Smooth muscle cell (in vitro differentiated cells): ENCODE measurements at regions not wholly inside any gene's neighbourhood (a gene's known extent, or its start where the extent isn't known, plus 50 kb on each side); places are given as distances from the start of the nearest gene placed in this dataset.

Source experiments
- DNase-seq: peaks from one replicate; lab custom pipeline; 2025; ENCODE audit not compliant: unreplicated experiment; lab: John Stamatoyannopoulos, UW
- H2AFZ ChIP-seq: fragments of 200-600 bp; sonication (generic); 2 replicates; pipeline ENCODE4 v1.6.0; 2016; ENCODE audit warnings: antibody characterized with exemption, low read depth, mild to moderate bottlenecking
- H3F3A ChIP-seq: fragments of 200-600 bp; sonication (generic); 2 replicates; pipeline ENCODE4 v1.6.0; 2017; ENCODE audit warnings: antibody characterized with exemption, low read depth
- H3K27ac ChIP-seq: fragments of 200-600 bp; sonication (generic); 2 replicates; pipeline ENCODE4 v1.5.1; 2016; ENCODE audit warnings: low read depth, mild to moderate bottlenecking
- H3K27me3 ChIP-seq: fragments of 200-600 bp; sonication (generic); 2 replicates; pipeline ENCODE4 v1.6.1; 2016; ENCODE audit warnings: low read depth, mild to moderate bottlenecking
- H3K36me3 ChIP-seq: fragments of 200-600 bp; sonication (generic); 2 replicates; pipeline ENCODE4 v1.5.1; 2016; ENCODE audit warnings: low read depth
- H3K4me1 ChIP-seq: fragments of 200-600 bp; sonication (generic); 2 replicates; pipeline ENCODE4 v1.5.1; 2016; ENCODE audit warnings: low read depth
- H3K4me2 ChIP-seq: fragments of 200-600 bp; sonication (generic); 2 replicates; pipeline ENCODE4 v1.6.0; 2016; ENCODE audit warnings: mild to moderate bottlenecking
- H3K4me3 ChIP-seq: fragments of 200-600 bp; sonication (generic); 2 replicates; pipeline ENCODE4 v1.5.1; 2016; ENCODE audit warnings: mild to moderate bottlenecking
- H3K79me2 ChIP-seq: fragments of 200-600 bp; sonication (generic); 2 replicates; pipeline ENCODE4 v1.6.0; 2016; ENCODE audit warnings: low read depth, mild to moderate bottlenecking
- H3K9ac ChIP-seq: fragments of 200-600 bp; sonication (generic); 2 replicates; pipeline ENCODE4 v1.6.0; 2016; ENCODE audit warnings: low read depth
- H3K9me3 ChIP-seq: fragments of 200-600 bp; sonication (generic); replicated peaks from 2 replicates; pipeline ENCODE4 v1.5.1; 2016; ENCODE audit warnings: low read depth
- H4K20me1 ChIP-seq: fragments of 200-600 bp; sonication (generic); 2 replicates; pipeline ENCODE4 v1.6.0; 2016; ENCODE audit warnings: low read depth
- WGBS: methylation state at CpG from one replicate; pipeline ENCODE4 v1.1.7; 2016; ENCODE audit warnings: low lambda C conversion rate; 5-methylcytosine and 5-hydroxymethylcytosine counted together
- TF ChIP-seq, protein P1 (sequence below): fragments of 200-600 bp; sonication (generic); IDR thresholded peaks from 2 replicates; pipeline ENCODE4 v1.5.1; 2017; ENCODE audit warnings: borderline replicate concordance, mild to moderate bottlenecking, antibody characterized with exemption; ENCODE audit not compliant: insufficient read depth, poor library complexity, severe bottlenecking

DNA sequence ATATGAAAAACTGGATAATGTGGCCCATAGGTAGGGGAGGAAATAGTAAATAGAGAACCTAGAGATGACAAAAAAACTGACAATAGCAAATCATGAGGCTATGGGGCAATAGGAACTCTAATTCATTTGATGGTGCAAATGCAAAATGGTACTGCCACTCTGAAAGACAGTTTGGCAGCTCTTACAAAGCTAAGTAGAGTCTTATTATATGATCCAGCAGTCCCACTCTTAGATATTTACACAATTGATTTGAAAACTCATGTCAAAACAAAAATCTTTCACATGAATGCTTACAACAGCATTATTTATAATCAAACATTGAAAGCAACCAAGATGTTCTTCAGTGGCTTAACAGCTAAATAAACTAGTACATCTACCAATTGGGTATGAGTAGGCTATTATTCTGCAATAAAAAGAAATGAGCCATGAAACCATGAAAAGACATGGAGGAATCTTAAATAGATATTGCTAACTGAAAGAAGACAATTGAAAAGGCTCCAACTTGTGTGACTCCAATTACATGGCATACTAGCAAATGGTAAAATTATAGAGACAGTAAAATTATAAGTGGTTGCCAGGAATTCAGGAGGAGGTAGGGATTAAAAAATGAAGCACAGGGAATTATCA lies 321.8 kb upstream of the STAC start:
- H3K9me3 ChIP-seq, result no peaks in the 10 kb centered on the region
- H3K36me3 ChIP-seq, result no peaks in the 10 kb centered on the region
- H4K20me1 ChIP-seq, result no peaks in the 10 kb centered on the region
- no peak overlapping the region for H2AFZ ChIP-seq
- H3K27me3 ChIP-seq, result no peaks in the 10 kb centered on the region
- TF ChIP-seq, protein P1, sequence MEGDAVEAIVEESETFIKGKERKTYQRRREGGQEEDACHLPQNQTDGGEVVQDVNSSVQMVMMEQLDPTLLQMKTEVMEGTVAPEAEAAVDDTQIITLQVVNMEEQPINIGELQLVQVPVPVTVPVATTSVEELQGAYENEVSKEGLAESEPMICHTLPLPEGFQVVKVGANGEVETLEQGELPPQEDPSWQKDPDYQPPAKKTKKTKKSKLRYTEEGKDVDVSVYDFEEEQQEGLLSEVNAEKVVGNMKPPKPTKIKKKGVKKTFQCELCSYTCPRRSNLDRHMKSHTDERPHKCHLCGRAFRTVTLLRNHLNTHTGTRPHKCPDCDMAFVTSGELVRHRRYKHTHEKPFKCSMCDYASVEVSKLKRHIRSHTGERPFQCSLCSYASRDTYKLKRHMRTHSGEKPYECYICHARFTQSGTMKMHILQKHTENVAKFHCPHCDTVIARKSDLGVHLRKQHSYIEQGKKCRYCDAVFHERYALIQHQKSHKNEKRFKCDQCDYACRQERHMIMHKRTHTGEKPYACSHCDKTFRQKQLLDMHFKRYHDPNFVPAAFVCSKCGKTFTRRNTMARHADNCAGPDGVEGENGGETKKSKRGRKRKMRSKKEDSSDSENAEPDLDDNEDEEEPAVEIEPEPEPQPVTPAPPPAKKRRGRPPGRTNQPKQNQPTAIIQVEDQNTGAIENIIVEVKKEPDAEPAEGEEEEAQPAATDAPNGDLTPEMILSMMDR, result no peak
- no peak overlapping the region for H3K27ac ChIP-seq
- no peaks in the 10 kb centered on the region for H3K4me1 ChIP-seq
- no peaks in the 10 kb centered on the region for H3K79me2 ChIP-seq
- DNase-seq, result no peak
- no peak overlapping the region for H3K4me3 ChIP-seq
- H3K9ac ChIP-seq, result no peak overlapping the region
- no peak overlapping the region for H3K4me2 ChIP-seq
- no peaks in the 10 kb centered on the region for H3F3A ChIP-seq

DNA sequence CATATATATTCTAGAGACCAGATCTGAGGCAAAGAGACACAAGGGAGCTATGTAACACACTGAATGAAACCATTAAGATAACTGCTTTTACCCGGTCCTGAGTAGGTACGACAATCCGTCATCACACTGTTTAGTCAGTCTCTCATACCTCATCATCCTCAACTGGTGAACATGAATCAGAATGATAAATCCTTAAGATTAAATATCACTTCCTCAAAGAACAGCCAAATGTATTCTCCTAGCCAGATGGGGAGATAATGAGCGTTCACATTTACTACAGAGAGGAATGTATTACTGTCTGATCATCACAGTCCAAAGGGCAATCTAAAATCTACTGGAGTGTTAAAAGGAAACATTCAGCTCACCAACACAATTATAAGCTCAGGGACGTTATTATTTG lies 319.4 kb upstream of the STAC start:
- Histone ChIP-seq H3K4me3 (no peak overlapping the region), H3F3A (no peaks in the 10 kb centered on the region), H2AFZ (no peak overlapping the region), H3K4me2 (no peak overlapping the region), H3K9me3 (no peaks in the 10 kb centered on the region), H3K79me2 (no peaks in the 10 kb centered on the region), H3K9ac (no peak overlapping the region), H3K27me3 (no peaks in the 10 kb centered on the region), H3K4me1 (no peaks in the 10 kb centered on the region), H3K36me3 (no peaks in the 10 kb centered on the region), H3K27ac (no peak overlapping the region), H4K20me1 (no peaks in the 10 kb centered on the region)
- 76% methylated on average over 5 of the region's 5 CpGs for WGBS
- DNase-seq, result no peak
- TF ChIP-seq, protein P1, result no peak

DNA sequence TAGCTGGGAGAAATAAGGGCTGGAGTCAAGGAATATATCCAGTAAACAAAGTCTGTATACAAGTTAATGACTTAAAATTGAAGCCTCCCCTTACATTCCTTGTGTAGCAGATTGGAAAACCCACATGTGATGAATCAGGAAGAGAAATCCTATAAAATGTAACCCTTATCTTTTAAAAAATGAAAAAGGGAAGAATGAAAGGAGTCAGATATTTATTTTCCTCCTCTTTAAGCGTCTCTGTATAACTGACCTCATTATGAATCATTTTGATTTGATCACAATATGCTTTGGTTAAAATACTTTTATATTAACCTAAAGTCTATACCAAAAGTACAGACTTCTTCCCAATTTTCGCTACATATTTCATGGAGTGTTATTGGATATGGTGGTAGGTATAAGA lies 316.3 kb upstream of the STAC start:
- no peak for DNase-seq
- Histone ChIP-seq H3K9me3 (no peaks in the 10 kb centered on the region), H2AFZ (no peak overlapping the region), H3K36me3 (no peaks in the 10 kb centered on the region), H3K4me1 (no peaks in the 10 kb centered on the region), H3K79me2 (no peaks in the 10 kb centered on the region), H3F3A (no peaks in the 10 kb centered on the region), H3K4me3 (no peak overlapping the region), H3K4me2 (no peak overlapping the region), H3K27me3 (no peaks in the 10 kb centered on the region), H4K20me1 (no peaks in the 10 kb centered on the region), H3K9ac (no peak overlapping the region), H3K27ac (no peak overlapping the region)
- TF ChIP-seq, protein P1, result no peak
- WGBS, result 77% methylated on average over 2 of the region's 2 CpGs

DNA sequence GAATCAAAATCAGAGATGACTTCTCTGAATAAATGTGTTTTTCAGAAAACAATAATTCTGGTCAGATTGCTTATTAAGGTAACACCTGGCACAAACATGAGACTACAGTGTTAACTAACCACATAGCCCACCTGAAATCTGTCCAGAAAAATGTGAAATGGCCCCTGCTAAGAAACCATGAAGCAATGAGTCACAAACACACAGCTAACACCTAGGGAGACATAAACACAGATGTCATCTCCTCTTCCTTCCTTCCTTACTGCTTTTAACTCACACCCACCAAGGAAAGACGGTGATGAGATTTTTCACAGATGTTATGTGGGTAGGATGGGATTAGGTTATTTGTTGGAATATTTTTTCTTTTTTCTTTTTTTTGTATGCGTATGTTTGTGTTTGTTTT lies 315.0 kb upstream of the STAC start:
- no peak for DNase-seq

More for the DNA sequence above, 315.0 kb upstream of the STAC start:
- no peak overlapping the region for H3K4me3 ChIP-seq
- no peaks in the 10 kb centered on the region for H3K27me3 ChIP-seq
- H3K4me2 ChIP-seq, result no peak overlapping the region
- no peaks in the 10 kb centered on the region for H3K9me3 ChIP-seq
- no peak overlapping the region for H2AFZ ChIP-seq
- TF ChIP-seq, protein P1, result no peak
- H3K4me1 ChIP-seq, result no peaks in the 10 kb centered on the region
- H3K36me3 ChIP-seq, result no peaks in the 10 kb centered on the region
- H3K27ac ChIP-seq, result no peak overlapping the region
- H3K79me2 ChIP-seq, result no peaks in the 10 kb centered on the region
- WGBS, result 69% methylated on average over 2 of the region's 2 CpGs
- no peaks in the 10 kb centered on the region for H4K20me1 ChIP-seq
- H3K9ac ChIP-seq, result no peak overlapping the region
- no peaks in the 10 kb centered on the region for H3F3A ChIP-seq
